GM20000 (cell line): ENCODE measurements at regions not wholly inside any gene's neighbourhood (a gene's known extent, or its start where the extent isn't known, plus 50 kb on each side); places are given as distances from the start of the nearest gene placed in this dataset.
"Not testable (repeated sequence)": the region's sequence is repeated elsewhere in the genome, so short reads cannot be mapped to it uniquely, and the experiment has no call there.

Experiments
- DNase-seq: peaks from one replicate; pipeline ENCODE4 v3.0.0; 2012; ENCODE audit warnings: low spot score
- TF ChIP-seq, protein P1 (sequence below): IDR thresholded peaks from 2 replicates; pipeline ENCODE4 v1.5.1; 2012; ENCODE audit warnings: mild to moderate bottlenecking, control low read depth; ENCODE audit errors: extremely low read depth, missing control alignments

DNA sequence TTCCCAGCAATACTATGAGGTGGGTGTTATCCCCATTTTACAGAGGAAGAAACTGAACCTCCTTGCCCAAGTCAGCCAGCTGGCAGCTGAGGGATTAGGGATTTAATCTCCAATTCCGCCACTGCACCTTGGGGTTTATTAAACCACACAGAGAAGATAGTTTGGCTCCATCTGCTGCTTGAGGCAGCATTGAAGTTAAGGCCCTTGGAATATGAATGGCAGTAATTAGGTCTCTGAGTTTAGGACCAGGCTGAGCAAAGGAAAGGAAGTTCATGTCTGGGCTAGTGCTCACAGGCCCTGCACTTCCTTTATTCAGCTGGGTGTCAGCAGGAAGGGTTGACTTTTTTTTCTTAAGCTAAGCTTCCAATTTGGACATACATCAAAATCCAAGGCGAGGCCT, 86.9 kb upstream of the GDNF start:
- TF ChIP-seq, protein P1, sequence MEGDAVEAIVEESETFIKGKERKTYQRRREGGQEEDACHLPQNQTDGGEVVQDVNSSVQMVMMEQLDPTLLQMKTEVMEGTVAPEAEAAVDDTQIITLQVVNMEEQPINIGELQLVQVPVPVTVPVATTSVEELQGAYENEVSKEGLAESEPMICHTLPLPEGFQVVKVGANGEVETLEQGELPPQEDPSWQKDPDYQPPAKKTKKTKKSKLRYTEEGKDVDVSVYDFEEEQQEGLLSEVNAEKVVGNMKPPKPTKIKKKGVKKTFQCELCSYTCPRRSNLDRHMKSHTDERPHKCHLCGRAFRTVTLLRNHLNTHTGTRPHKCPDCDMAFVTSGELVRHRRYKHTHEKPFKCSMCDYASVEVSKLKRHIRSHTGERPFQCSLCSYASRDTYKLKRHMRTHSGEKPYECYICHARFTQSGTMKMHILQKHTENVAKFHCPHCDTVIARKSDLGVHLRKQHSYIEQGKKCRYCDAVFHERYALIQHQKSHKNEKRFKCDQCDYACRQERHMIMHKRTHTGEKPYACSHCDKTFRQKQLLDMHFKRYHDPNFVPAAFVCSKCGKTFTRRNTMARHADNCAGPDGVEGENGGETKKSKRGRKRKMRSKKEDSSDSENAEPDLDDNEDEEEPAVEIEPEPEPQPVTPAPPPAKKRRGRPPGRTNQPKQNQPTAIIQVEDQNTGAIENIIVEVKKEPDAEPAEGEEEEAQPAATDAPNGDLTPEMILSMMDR, result no peak
- no peak for DNase-seq

DNA sequence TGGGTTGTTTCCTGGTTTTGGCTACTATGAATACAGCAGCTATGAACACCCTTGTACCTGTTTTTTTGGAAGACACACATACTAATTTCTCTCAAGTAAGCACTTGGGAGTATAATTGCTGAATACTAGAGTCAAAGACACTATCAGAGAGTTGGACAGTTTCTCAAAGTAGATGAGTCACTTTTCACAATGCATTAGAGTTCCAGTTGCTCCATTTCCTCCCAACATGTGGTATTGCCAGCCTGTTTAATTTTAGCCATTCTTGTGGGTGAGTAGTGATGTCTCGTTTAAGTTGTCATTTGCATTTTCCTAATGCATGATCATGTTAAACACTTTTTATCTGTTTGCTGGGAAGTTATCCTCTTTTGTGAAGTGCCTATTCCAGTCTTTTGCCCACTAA, 81.6 kb upstream of the GDNF start:
- no peak for DNase-seq
- TF ChIP-seq, protein P1, result no peak

DNA sequence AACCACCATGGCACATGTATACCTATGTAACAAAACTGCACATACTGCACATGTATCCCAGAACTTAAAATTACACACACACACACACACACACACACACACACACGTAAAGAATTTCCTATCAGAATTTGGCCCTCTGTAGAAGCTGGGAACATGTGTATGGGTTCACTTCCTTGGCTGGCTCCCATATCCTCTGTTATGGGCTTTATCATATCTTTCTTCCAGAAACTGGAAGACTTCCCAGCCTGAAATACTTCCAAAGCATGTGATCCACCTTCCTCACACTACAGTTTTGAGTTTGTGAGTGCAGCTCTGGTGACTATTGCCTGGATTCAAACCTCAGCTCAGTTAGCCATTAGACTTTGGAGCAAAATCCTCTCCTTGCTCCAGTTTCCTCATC, 78.6 kb upstream of the GDNF start:
- TF ChIP-seq, protein P1, result no peak
- DNase-seq, result no peak

DNA sequence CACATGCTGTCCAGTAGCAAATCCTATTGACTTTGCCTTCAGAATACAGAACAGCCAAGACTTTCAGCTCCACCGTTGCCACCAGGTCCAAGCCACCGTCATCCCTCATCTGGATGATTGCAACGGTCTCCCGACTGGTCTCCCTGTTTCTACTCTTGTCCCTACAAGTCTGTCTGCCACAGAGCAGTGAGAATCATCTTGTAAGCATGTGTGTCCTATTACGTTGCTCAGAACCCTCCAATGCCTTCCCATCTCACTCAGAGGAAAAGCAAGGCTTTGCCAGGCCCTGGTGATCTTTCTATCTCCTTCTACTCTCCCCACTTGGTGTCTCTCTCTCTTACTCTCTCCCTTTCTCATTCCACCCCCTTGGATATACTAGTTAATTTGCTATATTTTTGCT, 76.7 kb upstream of the GDNF start:
- no peak for DNase-seq
- TF ChIP-seq, protein P1, result no peak

DNA sequence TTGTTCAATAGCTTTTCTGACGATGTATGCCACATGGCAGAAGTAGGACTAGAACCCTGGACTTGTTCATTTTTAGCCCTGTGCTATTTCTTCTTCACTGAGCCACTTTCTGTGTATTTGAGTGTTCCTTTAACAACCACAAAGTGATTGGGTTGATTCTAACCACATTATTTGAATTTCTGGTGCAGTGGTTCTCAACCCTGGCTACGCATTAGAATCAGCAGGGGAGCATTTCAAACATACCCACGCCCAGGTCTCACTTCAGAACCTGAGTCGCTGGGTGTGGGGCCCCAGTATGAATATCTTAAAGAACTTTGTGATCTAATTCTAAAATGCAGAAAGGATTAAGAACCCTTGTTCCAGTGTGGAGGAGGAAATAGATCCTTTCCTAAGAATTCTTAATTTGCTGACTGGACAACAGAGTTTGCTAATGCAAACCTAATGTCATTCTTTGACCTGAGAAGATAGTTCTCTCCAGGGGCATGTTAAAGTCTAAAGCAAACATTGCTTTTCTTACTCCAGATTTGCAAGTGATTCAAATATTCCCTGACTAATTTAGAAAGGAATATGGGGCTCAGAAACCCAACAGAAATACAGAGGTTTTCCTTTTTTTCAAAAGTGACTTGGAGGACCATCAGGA, 75.4 kb upstream of the GDNF start:
- DNase-seq, result no peak

DNA sequence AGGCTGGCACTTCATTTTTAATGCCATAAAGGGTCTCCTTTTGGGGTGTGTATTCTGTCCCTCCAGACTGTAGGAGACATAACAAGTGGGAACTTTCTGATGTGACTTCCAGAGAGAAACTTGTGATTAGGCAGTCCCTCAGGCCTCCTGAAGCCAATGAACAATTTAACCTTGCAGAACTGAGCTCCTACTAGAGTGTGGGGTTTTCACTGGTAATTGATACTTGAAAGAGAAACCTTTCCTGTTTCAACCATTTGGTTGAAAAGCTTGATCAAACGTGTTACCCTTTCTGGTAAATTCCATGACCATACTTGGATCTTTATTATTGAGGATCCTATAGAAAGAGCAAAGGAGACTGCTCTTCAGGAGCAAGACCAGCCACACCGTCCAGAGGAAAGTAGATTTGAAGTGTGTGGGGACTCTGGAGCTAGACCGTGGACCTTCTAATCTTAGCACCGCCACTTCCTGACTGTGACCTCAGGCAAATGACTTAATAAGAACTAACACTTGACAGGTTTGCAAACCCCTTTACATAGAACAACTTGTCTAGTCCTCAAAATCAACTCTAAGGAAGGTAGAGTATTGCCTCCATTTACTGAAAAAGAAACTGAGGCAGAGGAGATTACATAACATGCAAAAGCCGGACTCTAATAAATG, 69.9 kb upstream of the GDNF start:
- not testable (repeated sequence) for DNase-seq

More for the DNA sequence above, 75.4 kb upstream of the GDNF start:
- TF ChIP-seq, protein P1, result no peak

DNA sequence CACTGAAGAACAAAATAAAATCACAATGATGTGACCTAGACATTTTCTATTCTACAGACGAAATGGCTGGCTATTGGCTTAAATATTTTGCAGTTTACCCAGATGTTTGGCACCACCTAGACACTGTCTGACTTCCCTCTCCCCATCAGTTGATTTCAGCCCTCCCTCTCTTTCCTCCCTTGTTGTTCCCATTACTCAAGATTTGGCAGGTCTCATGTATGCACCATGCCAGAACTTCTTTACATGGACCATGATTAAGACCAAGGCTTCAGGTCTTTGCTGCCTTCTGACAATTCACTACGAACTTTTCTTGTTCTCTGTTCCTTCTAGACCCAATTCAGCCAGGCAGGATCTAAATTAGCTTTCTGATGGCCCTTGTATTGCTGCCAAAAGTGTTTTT, 66.6 kb upstream of the GDNF start:
- TF ChIP-seq, protein P1, result no peak

DNA sequence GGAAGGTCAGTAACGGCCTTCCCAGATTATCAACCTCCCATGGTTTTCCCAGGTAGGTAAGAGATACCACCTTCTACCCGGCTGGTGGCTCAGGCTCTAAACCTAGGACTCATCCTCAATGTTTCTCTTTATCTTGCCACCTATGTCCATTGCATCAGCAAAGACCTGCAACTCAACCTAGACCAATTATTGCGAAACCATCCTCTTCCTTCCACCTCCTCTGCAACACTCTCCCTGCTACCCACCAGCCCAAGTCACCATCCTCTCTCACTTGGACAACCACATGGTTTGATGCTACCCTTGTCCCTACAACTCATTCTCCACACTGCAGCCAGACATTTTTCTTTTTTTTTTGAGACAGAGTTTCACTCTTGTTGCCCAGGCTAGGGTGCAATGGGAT, 65.4 kb upstream of the GDNF start:
- DNase-seq, result no peak
- TF ChIP-seq, protein P1, result no peak

More for the DNA sequence above, 66.6 kb upstream of the GDNF start:
- no peak for DNase-seq
